ENCODE measurements at regions not wholly inside any gene's neighbourhood (a gene's known extent, or its start where the extent isn't known, plus 50 kb on each side); places are given as distances from the start of the nearest gene placed in this dataset.
"Not testable (repeated sequence)": the region's sequence is repeated elsewhere in the genome, so short reads cannot be mapped to it uniquely, and the experiment has no call there.

DNA sequence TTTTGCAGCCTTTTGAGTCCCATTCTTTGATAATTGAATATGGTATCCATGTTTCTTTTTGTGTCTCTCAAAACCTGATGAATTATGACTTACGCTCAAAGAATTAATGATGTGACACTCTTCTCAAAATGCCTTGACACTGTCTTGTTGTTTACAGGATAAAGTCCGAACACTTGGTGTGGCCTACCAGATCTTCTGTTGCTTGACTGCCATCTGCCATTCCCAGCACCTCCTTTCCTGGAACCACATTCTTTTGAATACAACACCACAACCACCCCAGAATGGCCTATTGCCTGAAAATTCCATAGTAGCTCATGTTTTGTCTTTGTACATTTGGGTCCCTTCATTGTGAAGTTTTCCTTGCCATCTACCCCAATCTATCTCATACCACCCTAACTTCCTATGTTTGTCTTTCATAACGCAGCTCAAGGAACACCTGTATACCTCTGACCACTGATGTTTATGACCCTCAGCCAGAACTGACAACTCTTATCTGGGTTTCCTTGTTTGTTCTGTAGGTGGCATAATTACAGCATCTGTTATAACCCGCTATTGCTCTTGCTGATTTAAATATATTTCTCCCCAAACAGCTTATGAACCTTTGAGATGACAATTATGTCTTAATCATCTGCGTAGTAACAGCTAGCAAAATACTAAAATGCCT lies 991.3 kb downstream of the RAB28 start:
- ATAC-seq = no peak
- H3K36me3 Mint-ChIP-seq (ENCODE audit: low read depth) = no peaks in the 10 kb centered on the region
- H3K4me1 Mint-ChIP-seq = no peaks in the 10 kb centered on the region
- no peak overlapping the region for H3K27ac Mint-ChIP-seq
- peaks cover 15% of the 10 kb centered on the region for H3K9me3 Mint-ChIP-seq
- no peak for DNase-seq
- no peak overlapping the region for H3K4me3 Mint-ChIP-seq
- no peaks in the 10 kb centered on the region for H3K27me3 Mint-ChIP-seq

GRCh38 chr4:12488672-12489071 lies 995.5 kb downstream of the RAB28 start:
- H3K4me1 Mint-ChIP-seq = no peaks in the 10 kb centered on the region

GRCh38 chr4:12487000-12487399 lies 997.1 kb downstream of the RAB28 start:
- ATAC-seq = no peak
- Mint-ChIP-seq H3K36me3 (ENCODE audit: low read depth) (no peaks in the 10 kb centered on the region), H3K9me3 (peaks cover 16% of the 10 kb centered on the region), H3K4me3 (no peak overlapping the region), H3K27ac (no peak overlapping the region), H3K27me3 (no peaks in the 10 kb centered on the region), H3K4me1 (no peaks in the 10 kb centered on the region)
- no peak for DNase-seq

More at GRCh38 chr4:12488672-12489071, 995.5 kb downstream of the RAB28 start:
- H3K4me3 Mint-ChIP-seq = no peak overlapping the region
- ATAC-seq (no peak), DNase-seq (no peak)
- H3K27me3 Mint-ChIP-seq = no peaks in the 10 kb centered on the region
- H3K27ac Mint-ChIP-seq = no peak overlapping the region
- H3K36me3 Mint-ChIP-seq (ENCODE audit: low read depth) = no peaks in the 10 kb centered on the region
- peaks cover 20% of the 10 kb centered on the region for H3K9me3 Mint-ChIP-seq

DNA sequence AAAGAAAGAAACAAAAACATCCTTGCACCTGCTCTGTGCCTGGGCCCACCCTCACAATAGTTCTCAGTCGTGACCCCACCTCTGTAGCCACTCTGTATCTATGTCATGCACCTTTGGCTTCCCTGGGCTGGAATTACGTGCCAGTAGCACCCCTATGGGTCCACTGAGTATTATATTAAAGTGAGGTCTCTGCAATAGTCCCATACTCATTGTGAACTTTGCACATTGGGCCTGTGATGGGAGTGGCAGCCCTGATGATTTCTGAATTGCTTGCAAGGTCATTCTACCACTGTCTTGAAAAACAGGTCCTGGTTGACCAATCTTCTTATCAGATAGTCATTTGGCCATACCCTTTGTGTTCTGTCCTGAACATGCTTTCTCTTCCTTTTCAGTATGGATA lies 1012.1 kb downstream of the RAB28 start:
- Mint-ChIP-seq H3K4me1 (no peaks in the 10 kb centered on the region), H3K36me3 (ENCODE audit: low read depth) (no peaks in the 10 kb centered on the region), H3K4me3 (no peak overlapping the region), H3K27me3 (no peaks in the 10 kb centered on the region), H3K9me3 (peaks cover 16% of the 10 kb centered on the region), H3K27ac (no peak overlapping the region)
- DNase-seq (no peak), ATAC-seq (no peak)

DNA sequence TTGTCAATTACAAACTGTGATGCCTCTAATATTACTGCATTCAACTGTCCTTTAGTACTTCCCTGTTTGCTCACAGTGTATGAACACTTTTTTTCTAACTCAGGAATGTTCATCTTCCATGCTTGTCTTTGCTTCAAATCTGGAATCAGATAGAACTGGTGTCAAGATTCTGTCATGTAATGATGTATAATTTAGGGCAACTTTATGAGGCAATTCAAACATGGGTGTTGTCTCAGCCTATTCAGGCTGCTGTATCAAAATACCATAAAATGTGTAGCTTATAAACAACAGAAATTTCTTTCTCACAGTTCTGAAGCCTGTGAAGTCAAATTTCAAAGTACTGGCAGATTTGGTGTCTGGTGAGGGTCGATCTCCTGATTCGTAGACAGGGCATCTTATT lies 1012.9 kb downstream of the RAB28 start:
- Mint-ChIP-seq H3K36me3 (ENCODE audit: low read depth) (no peaks in the 10 kb centered on the region), H3K4me3 (no peak overlapping the region), H3K9me3 (peaks cover 16% of the 10 kb centered on the region), H3K4me1 (no peaks in the 10 kb centered on the region), H3K27me3 (no peaks in the 10 kb centered on the region), H3K27ac (no peak overlapping the region)
- DNase-seq (no peak), ATAC-seq (no peak)

GRCh38 chr4:12461576-12461975 lies 1022.6 kb downstream of the RAB28 start:
- peaks cover 13% of the 10 kb centered on the region for H3K9me3 Mint-ChIP-seq
- not testable (repeated sequence) for H3K4me3 Mint-ChIP-seq; H3K4me1 Mint-ChIP-seq; ATAC-seq; H3K27me3 Mint-ChIP-seq; H3K36me3 Mint-ChIP-seq (ENCODE audit: low read depth); DNase-seq; H3K27ac Mint-ChIP-seq

- peaks cover 1% of the 10 kb centered on the region for H3K36me3 Mint-ChIP-seq (ENCODE audit: low read depth)
- H3K4me1 Mint-ChIP-seq = no peaks in the 10 kb centered on the region
- ATAC-seq = no peak
- no peak overlapping the region for H3K27ac Mint-ChIP-seq
- no peak for DNase-seq
- H3K4me3 Mint-ChIP-seq = no peak overlapping the region
- no peaks in the 10 kb centered on the region for H3K27me3 Mint-ChIP-seq
- H3K9me3 Mint-ChIP-seq = peaks cover 8% of the 10 kb centered on the region
Observed at GRCh38 chr4:12459126-12459525, 1025.0 kb downstream of the RAB28 start.

- H3K4me1 Mint-ChIP-seq = no peaks in the 10 kb centered on the region
- no peak overlapping the region for H3K4me3 Mint-ChIP-seq
- no peaks in the 10 kb centered on the region for H3K27me3 Mint-ChIP-seq
- H3K27ac Mint-ChIP-seq = no peak overlapping the region
- no peak for DNase-seq
- H3K9me3 Mint-ChIP-seq = peaks cover 8% of the 10 kb centered on the region
- H3K36me3 Mint-ChIP-seq (ENCODE audit: low read depth) = peaks cover 1% of the 10 kb centered on the region
- no peak for ATAC-seq
Observed at GRCh38 chr4:12458621-12459020, 1025.5 kb downstream of the RAB28 start.

DNA sequence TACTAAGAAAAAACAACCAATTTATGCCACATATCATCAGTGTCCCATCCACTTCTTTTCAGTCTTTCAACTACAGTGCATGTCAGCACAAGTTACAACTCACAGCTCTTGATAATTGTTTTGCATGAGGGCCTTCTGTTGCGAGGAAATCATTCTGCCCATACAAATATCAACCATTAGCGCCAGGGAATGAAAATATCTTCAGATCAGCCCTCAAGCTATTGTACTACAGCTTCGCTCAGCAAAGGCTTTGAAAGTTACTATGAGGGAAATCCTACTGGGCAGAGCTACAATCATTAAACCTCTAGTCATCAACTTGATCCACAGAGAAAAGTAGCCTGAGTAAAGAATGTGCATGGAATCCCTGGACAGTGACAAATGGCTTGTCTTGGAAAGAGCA lies 1023.6 kb upstream of the HS3ST1 start:
- no peaks in the 10 kb centered on the region for H3K36me3 Mint-ChIP-seq (ENCODE audit: low read depth)
- peaks cover 23% of the 10 kb centered on the region for H3K9me3 Mint-ChIP-seq
- DNase-seq = no peak
- no peak for ATAC-seq
- H3K4me1 Mint-ChIP-seq = no peaks in the 10 kb centered on the region
- H3K4me3 Mint-ChIP-seq = no peak overlapping the region
- H3K27ac Mint-ChIP-seq = no peak overlapping the region
- no peaks in the 10 kb centered on the region for H3K27me3 Mint-ChIP-seq

DNA sequence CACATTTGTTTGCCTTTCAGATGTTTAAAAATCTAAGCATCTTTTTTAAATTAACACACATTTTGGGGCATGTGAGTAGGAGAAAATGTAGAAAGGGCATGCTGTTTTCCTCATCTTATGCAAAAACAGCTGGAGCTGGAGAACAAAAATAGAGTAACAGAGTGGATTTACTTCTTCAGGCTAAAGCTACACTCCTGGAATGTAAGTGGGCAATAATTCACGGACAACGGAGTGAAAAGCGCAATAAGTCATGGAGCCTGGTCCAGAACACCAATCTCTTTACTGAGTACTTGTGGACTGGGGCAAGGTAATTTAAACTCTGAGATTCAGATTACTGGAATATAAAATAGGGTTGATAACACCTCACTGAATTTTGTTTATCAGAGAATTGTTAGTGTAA lies 1018.8 kb upstream of the HS3ST1 start:
- Mint-ChIP-seq H3K4me3 (no peak overlapping the region), H3K9me3 (peaks cover 23% of the 10 kb centered on the region), H3K36me3 (ENCODE audit: low read depth) (no peaks in the 10 kb centered on the region), H3K4me1 (no peaks in the 10 kb centered on the region), H3K27ac (no peak overlapping the region), H3K27me3 (no peaks in the 10 kb centered on the region)
- ATAC-seq (no peak), DNase-seq (no peak)

DNA sequence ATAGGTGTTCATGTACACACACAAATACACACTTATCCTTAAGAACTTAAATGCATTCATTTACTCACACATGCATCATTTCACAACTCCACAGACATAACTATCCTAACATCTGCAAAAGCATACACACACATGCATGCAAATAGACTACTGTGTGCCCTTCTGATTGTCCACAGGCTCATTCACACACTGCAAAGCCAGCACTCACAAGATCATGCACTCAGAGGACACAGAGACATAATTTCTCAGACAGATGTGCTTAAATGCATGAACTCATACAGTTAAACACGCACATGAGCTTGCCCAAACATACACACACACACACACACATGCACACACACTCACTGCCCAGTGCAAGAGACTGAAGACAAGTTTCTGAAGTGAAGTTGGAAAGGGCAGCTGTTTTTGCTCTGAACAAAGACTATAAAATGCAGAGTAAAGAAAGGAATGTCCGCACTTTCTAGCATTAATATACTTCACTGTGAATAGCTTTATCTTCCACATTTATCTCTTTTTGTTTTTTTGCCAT lies 1018.0 kb upstream of the HS3ST1 start:
- Mint-ChIP-seq H3K27me3 (no peaks in the 10 kb centered on the region), H3K9me3 (peaks cover 23% of the 10 kb centered on the region), H3K4me1 (no peaks in the 10 kb centered on the region), H3K27ac (no peak overlapping the region), H3K4me3 (no peak overlapping the region), H3K36me3 (ENCODE audit: low read depth) (no peaks in the 10 kb centered on the region)
- ATAC-seq (no peak), DNase-seq (no peak)

- no peak for DNase-seq
- no peaks in the 10 kb centered on the region for H3K4me1 Mint-ChIP-seq
- no peak overlapping the region for H3K27ac Mint-ChIP-seq
- no peaks in the 10 kb centered on the region for H3K27me3 Mint-ChIP-seq
- H3K36me3 Mint-ChIP-seq (ENCODE audit: low read depth) = no peaks in the 10 kb centered on the region
- H3K4me3 Mint-ChIP-seq = no peak overlapping the region
- peaks cover 20% of the 10 kb centered on the region for H3K9me3 Mint-ChIP-seq
- no peak for ATAC-seq
Observed at GRCh38 chr4:12446256-12446655, 1017.6 kb upstream of the HS3ST1 start.

DNA sequence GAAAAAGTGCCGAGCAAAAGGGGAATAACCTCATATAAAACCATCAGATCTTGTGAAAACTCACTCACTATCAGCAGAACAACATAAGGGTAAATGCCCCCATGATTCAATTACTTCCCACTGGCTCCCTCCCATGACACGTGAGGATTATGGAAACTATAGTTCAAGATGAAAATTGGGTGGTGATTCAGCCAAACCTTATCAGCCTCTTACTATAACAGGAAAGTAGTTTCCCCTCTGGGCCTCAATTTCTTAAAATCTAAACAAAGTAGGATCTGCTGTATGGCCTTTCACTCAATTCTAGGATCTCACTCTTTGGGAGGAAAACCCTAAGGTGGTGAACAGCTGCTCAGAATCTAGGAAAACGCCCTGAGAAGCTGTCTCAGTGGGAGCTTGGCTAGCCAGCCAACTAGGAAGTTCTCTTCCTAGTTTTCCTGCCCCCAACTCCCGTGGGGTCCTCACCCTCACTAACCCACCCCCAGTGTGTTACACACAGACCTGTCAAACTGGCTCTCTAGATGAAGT lies 1017.1 kb upstream of the HS3ST1 start:
- peaks cover 18% of the 10 kb centered on the region for H3K9me3 Mint-ChIP-seq
- no peak overlapping the region for H3K27ac Mint-ChIP-seq
- DNase-seq (no peak), ATAC-seq (no peak)
- H3K4me3 Mint-ChIP-seq = no peak overlapping the region
- H3K4me1 Mint-ChIP-seq = no peaks in the 10 kb centered on the region
- no peaks in the 10 kb centered on the region for H3K36me3 Mint-ChIP-seq (ENCODE audit: low read depth)
- no peaks in the 10 kb centered on the region for H3K27me3 Mint-ChIP-seq

- Mint-ChIP-seq H3K27ac (no peak overlapping the region), H3K9me3 (peaks cover 8% of the 10 kb centered on the region), H3K4me3 (no peak overlapping the region), H3K27me3 (no peaks in the 10 kb centered on the region), H3K4me1 (no peaks in the 10 kb centered on the region), H3K36me3 (ENCODE audit: low read depth) (no peaks in the 10 kb centered on the region)
- no peak for ATAC-seq
- DNase-seq = no peak
Observed at GRCh38 chr4:12439633-12440305, 1011.1 kb upstream of the HS3ST1 start.

DNA sequence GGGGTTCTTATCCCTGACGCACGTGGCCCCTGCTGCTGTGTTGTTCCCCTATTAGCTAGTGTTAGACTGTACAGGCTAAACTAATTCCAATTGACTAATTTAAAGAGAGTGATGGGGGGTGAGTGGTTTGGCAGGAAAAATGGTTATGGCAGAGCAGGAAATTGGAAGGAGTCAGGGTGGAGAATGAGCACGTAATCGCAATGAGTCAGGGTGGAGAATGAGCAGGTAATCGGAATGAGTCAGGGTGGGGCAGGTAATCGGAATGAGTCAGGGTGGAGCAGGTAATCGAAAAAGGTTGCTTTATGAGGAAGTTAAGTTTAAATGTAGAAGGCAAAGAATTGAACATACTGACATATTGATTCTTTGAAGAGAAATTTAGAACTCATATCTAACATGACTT lies 1002.6 kb upstream of the HS3ST1 start:
- not testable (repeated sequence) for ATAC-seq; H3K27me3 Mint-ChIP-seq; H3K4me1 Mint-ChIP-seq; H3K4me3 Mint-ChIP-seq; H3K27ac Mint-ChIP-seq; DNase-seq; H3K36me3 Mint-ChIP-seq (ENCODE audit: low read depth)
- H3K9me3 Mint-ChIP-seq = peaks cover 15% of the 10 kb centered on the region
